ENCODE measurements at regions not wholly inside any gene's neighbourhood (a gene's known extent, or its start where the extent isn't known, plus 50 kb on each side); places are given as distances from the start of the nearest gene placed in this dataset.
"Not testable (repeated sequence)": the region's sequence is repeated elsewhere in the genome, so short reads cannot be mapped to it uniquely, and the experiment has no call there.

- H3K4me2 ChIP-seq (ENCODE audit: insufficient read depth, low read length, poor library complexity, severe bottlenecking); H3K79me1 ChIP-seq (ENCODE audit: low read depth, low read length); H2BK12ac ChIP-seq (ENCODE audit: low read length); H2BK120ac ChIP-seq (ENCODE audit: low read depth, low read length); H3K36me3 ChIP-seq (replicated peaks in 1 of 2; ENCODE audit: control insufficient read depth in 2 of 2, insufficient read depth in 2 of 2, low read length in 2 of 2); H2BK15ac ChIP-seq (ENCODE audit: low read length); H3K27ac ChIP-seq (replicated peaks; ENCODE audit: low read length); H3K9ac ChIP-seq (ENCODE audit: low read depth, low read length, poor library complexity); H4K91ac ChIP-seq (ENCODE audit: low read depth, low read length, poor library complexity); H3K4me3 ChIP-seq (ENCODE audit: low read length in 2 of 2); H4K8ac ChIP-seq (ENCODE audit: low read depth, low read length); H3K18ac ChIP-seq (ENCODE audit: low read length); H3K27me3 ChIP-seq (ENCODE audit: control insufficient read depth in 3 of 3, insufficient read depth in 3 of 3, low read depth in 1 of 3, low read length in 3 of 3); H2BK5ac ChIP-seq (ENCODE audit: low read length); H2AK5ac ChIP-seq (ENCODE audit: low read depth, low read length); H2AFZ ChIP-seq (ENCODE audit: low read length); H3K4me1 ChIP-seq (ENCODE audit: control insufficient read depth in 2 of 2, insufficient read depth in 1 of 2, low read depth in 1 of 2, low read length in 2 of 2); H3K9me3 ChIP-seq (replicated peaks in 1 of 2; ENCODE audit: control insufficient read depth in 2 of 2, insufficient read depth in 1 of 2, low read depth in 1 of 2, low read length in 2 of 2); H3K4ac ChIP-seq (ENCODE audit: low read length); DNase-seq (ENCODE audit: low spot score); H3K14ac ChIP-seq (ENCODE audit: low read length): not testable (repeated sequence)
- no CpG with 5 or more reads among the region's 30 CpGs for WGBS, 2 donors (ENCODE audit: extremely low coverage in 2 of 2, insufficient read length in 2 of 2, insufficient replicate concordance in 1 of 2)
- peak overlapping the region; percentile 31 for H3K23ac ChIP-seq (ENCODE audit: low read depth, low read length, poor library complexity)
Measured at GRCh38 chr1:148404786-148405568, 78.1 kb downstream of the PPIAL4G start.

GRCh38 chr1:148403925-148404324, 79.2 kb downstream of the PPIAL4G start:
- no CpG with 5 or more reads among the region's 2 CpGs for WGBS, 2 donors (ENCODE audit: extremely low coverage in 2 of 2, insufficient read length in 2 of 2, insufficient replicate concordance in 1 of 2)
- not testable (repeated sequence) for H3K9me3 ChIP-seq (replicated peaks in 1 of 2; ENCODE audit: control insufficient read depth in 2 of 2, insufficient read depth in 1 of 2, low read depth in 1 of 2, low read length in 2 of 2); H4K91ac ChIP-seq (ENCODE audit: low read depth, low read length, poor library complexity); H3K4me2 ChIP-seq (ENCODE audit: insufficient read depth, low read length, poor library complexity, severe bottlenecking); H3K18ac ChIP-seq (ENCODE audit: low read length); H3K36me3 ChIP-seq (replicated peaks in 1 of 2; ENCODE audit: control insufficient read depth in 2 of 2, insufficient read depth in 2 of 2, low read length in 2 of 2); H2AFZ ChIP-seq (ENCODE audit: low read length); H3K23ac ChIP-seq (ENCODE audit: low read depth, low read length, poor library complexity); H2BK15ac ChIP-seq (ENCODE audit: low read length); H2BK5ac ChIP-seq (ENCODE audit: low read length); H4K8ac ChIP-seq (ENCODE audit: low read depth, low read length); H3K27ac ChIP-seq (replicated peaks; ENCODE audit: low read length); H3K4ac ChIP-seq (ENCODE audit: low read length); H3K79me1 ChIP-seq (ENCODE audit: low read depth, low read length); H2BK12ac ChIP-seq (ENCODE audit: low read length); H3K27me3 ChIP-seq (ENCODE audit: control insufficient read depth in 3 of 3, insufficient read depth in 3 of 3, low read depth in 1 of 3, low read length in 3 of 3); H3K4me3 ChIP-seq (ENCODE audit: low read length in 2 of 2); H2BK120ac ChIP-seq (ENCODE audit: low read depth, low read length); DNase-seq (ENCODE audit: low spot score); H3K14ac ChIP-seq (ENCODE audit: low read length); H3K4me1 ChIP-seq (ENCODE audit: control insufficient read depth in 2 of 2, insufficient read depth in 1 of 2, low read depth in 1 of 2, low read length in 2 of 2); H3K9ac ChIP-seq (ENCODE audit: low read depth, low read length, poor library complexity); H2AK5ac ChIP-seq (ENCODE audit: low read depth, low read length)

GRCh38 chr1:148403085-148403456, 80.0 kb downstream of the PPIAL4G start:
- not testable (repeated sequence) for H4K91ac ChIP-seq (ENCODE audit: low read depth, low read length, poor library complexity); H3K9me3 ChIP-seq (replicated peaks in 1 of 2; ENCODE audit: control insufficient read depth in 2 of 2, insufficient read depth in 1 of 2, low read depth in 1 of 2, low read length in 2 of 2); H3K27me3 ChIP-seq (ENCODE audit: control insufficient read depth in 3 of 3, insufficient read depth in 3 of 3, low read depth in 1 of 3, low read length in 3 of 3); H4K8ac ChIP-seq (ENCODE audit: low read depth, low read length); H3K9ac ChIP-seq (ENCODE audit: low read depth, low read length, poor library complexity); H2BK5ac ChIP-seq (ENCODE audit: low read length); H3K4ac ChIP-seq (ENCODE audit: low read length); H3K14ac ChIP-seq (ENCODE audit: low read length); H3K79me1 ChIP-seq (ENCODE audit: low read depth, low read length); H3K36me3 ChIP-seq (replicated peaks in 1 of 2; ENCODE audit: control insufficient read depth in 2 of 2, insufficient read depth in 2 of 2, low read length in 2 of 2); H3K23ac ChIP-seq (ENCODE audit: low read depth, low read length, poor library complexity); H2BK15ac ChIP-seq (ENCODE audit: low read length); H2AK5ac ChIP-seq (ENCODE audit: low read depth, low read length); H3K4me1 ChIP-seq (ENCODE audit: control insufficient read depth in 2 of 2, insufficient read depth in 1 of 2, low read depth in 1 of 2, low read length in 2 of 2); H2BK12ac ChIP-seq (ENCODE audit: low read length); DNase-seq (ENCODE audit: low spot score); H3K27ac ChIP-seq (replicated peaks; ENCODE audit: low read length); H3K4me2 ChIP-seq (ENCODE audit: insufficient read depth, low read length, poor library complexity, severe bottlenecking); H3K18ac ChIP-seq (ENCODE audit: low read length); H2BK120ac ChIP-seq (ENCODE audit: low read depth, low read length)
- H2AFZ ChIP-seq (ENCODE audit: low read length), result peak overlapping the region; percentile 82
- H3K4me3 ChIP-seq (ENCODE audit: low read length in 2 of 2), result peak overlapping the region in 1 of 2 donors; percentile 64
- WGBS, 2 donors (ENCODE audit: extremely low coverage in 2 of 2, insufficient read length in 2 of 2, insufficient replicate concordance in 1 of 2), result no CpG with 5 or more reads among the region's 7 CpGs

- H2BK120ac ChIP-seq (ENCODE audit: low read depth, low read length); H3K27me3 ChIP-seq (ENCODE audit: control insufficient read depth in 3 of 3, insufficient read depth in 3 of 3, low read depth in 1 of 3, low read length in 3 of 3); H3K23ac ChIP-seq (ENCODE audit: low read depth, low read length, poor library complexity); H2AK5ac ChIP-seq (ENCODE audit: low read depth, low read length); H3K36me3 ChIP-seq (replicated peaks in 1 of 2; ENCODE audit: control insufficient read depth in 2 of 2, insufficient read depth in 2 of 2, low read length in 2 of 2); H2BK5ac ChIP-seq (ENCODE audit: low read length); H4K8ac ChIP-seq (ENCODE audit: low read depth, low read length); H4K91ac ChIP-seq (ENCODE audit: low read depth, low read length, poor library complexity); H3K79me1 ChIP-seq (ENCODE audit: low read depth, low read length); H3K4ac ChIP-seq (ENCODE audit: low read length); H3K4me1 ChIP-seq (ENCODE audit: control insufficient read depth in 2 of 2, insufficient read depth in 1 of 2, low read depth in 1 of 2, low read length in 2 of 2); H3K14ac ChIP-seq (ENCODE audit: low read length); H2BK12ac ChIP-seq (ENCODE audit: low read length); H2BK15ac ChIP-seq (ENCODE audit: low read length); H3K9me3 ChIP-seq (replicated peaks in 1 of 2; ENCODE audit: control insufficient read depth in 2 of 2, insufficient read depth in 1 of 2, low read depth in 1 of 2, low read length in 2 of 2); H3K27ac ChIP-seq (replicated peaks; ENCODE audit: low read length): not testable (repeated sequence)
- H3K4me3 ChIP-seq (ENCODE audit: low read length in 2 of 2), result peak overlapping the region; percentile 64 to 91
- peak overlapping the region; percentile 92 for H3K18ac ChIP-seq (ENCODE audit: low read length)
- WGBS, 2 donors (ENCODE audit: extremely low coverage in 2 of 2, insufficient read length in 2 of 2, insufficient replicate concordance in 1 of 2), result no CpG with 5 or more reads among the region's 45 CpGs
- peak overlapping the region; percentile 67 for H3K4me2 ChIP-seq (ENCODE audit: insufficient read depth, low read length, poor library complexity, severe bottlenecking)
- H2AFZ ChIP-seq (ENCODE audit: low read length), result peak overlapping the region; percentile 82
- DNase-seq (ENCODE audit: low spot score), result peak; percentile 61
- H3K9ac ChIP-seq (ENCODE audit: low read depth, low read length, poor library complexity), result peak overlapping the region; percentile 86
Measured at GRCh38 chr1:148402152-148403084, 80.7 kb downstream of the PPIAL4G start.

All from neuronal stem cell (in vitro differentiated cells).